Upper lobe of left lung (tissue), 6 donors: ENCODE measurements at regions not wholly inside any gene's neighbourhood (a gene's known extent, or its start where the extent isn't known, plus 50 kb on each side); places are given as distances from the start of the nearest gene placed in this dataset.

Experiments
- ATAC-seq, 2 donors: fragments of 200-7000 bp; cut with Tn5 transposase; one replicate each; pipeline ENCODE4 v1.9.1; 2022; ENCODE audit warnings: mild to moderate bottlenecking in 2 of 2, moderate library complexity in 2 of 2; ENCODE audit not compliant: low FRiP score in 2 of 2
- DNase-seq, 2 donors: peaks; one replicate each; pipeline ENCODE4 v3.0.0-alpha.2; 2019 to 2020
- H3K27ac ChIP-seq, 4 donors: fragments of 200-600 bp; sonication (generic); one replicate each; pipeline ENCODE4 v1.5.1; 2016 to 2019
- H3K27me3 ChIP-seq, 4 donors: fragments of 200-600 bp; sonication (generic); one replicate each; pipeline ENCODE4 v1.5.1; 2017 to 2019
- H3K36me3 ChIP-seq, 4 donors: fragments of 200-600 bp; sonication (generic); one replicate each; pipeline ENCODE4 v1.5.1; 2016 to 2019
- H3K4me1 ChIP-seq, 4 donors: fragments of 200-600 bp; sonication (generic); one replicate each; pipeline ENCODE4 v1.5.1; 2018 to 2019
- H3K4me3 ChIP-seq, 4 donors: fragments of 200-600 bp; sonication (generic); one replicate each; pipeline ENCODE4 v1.5.1; 2017 to 2019; ENCODE audit warnings: mild to moderate bottlenecking in 2 of 4, moderate library complexity in 1 of 4
- H3K9me3 ChIP-seq, 4 donors: fragments of 200-600 bp; sonication (generic); one replicate each; pipeline ENCODE4 v1.5.1; 2018 to 2019
- EP300 ChIP-seq, 4 donors: sonication (generic); formaldehyde crosslinking; IDR thresholded peaks; one replicate each; pipeline ENCODE4 v1.5.1; 2017; ENCODE audit warnings: antibody characterized with exemption in 4 of 4, control low read depth in 2 of 4
- POLR2A ChIP-seq, 4 donors: fragments of 450-650 bp; IDR thresholded peaks; one replicate each; pipeline ENCODE4 v1.5.1; 2016 to 2017; ENCODE audit warnings: antibody characterized with exemption in 4 of 4, mild to moderate bottlenecking in 2 of 4
- POLR2AphosphoS5 ChIP-seq, 2 donors: sonication (generic); formaldehyde crosslinking; IDR thresholded peaks; one replicate each; pipeline ENCODE4 v1.5.1; 2017; ENCODE audit warnings: antibody characterized with exemption in 2 of 2
- WGBS, 2 donors: methylation state at CpG; one replicate each; pipeline ENCODE4 v1.1.5; 2017 to 2018; 5-methylcytosine and 5-hydroxymethylcytosine counted together
- TF ChIP-seq, protein P1 (sequence below), 6 experiments: fragments of 450-650 bp in 4 of 6; fragments of 200-600 bp in 2 of 6; sonication (generic) in 2 of 6; IDR thresholded peaks; one replicate each; pipeline ENCODE4 v1.5.1; 2016 to 2019; ENCODE audit warnings: antibody characterized with exemption in 6 of 6
- donor health status: DM: no; HTN: no; CAD: no; lungs with moderate emphysema.
- donor health status: DM: no; HTN: yes; CAD: no; lungs with severe emphysema.

DNA sequence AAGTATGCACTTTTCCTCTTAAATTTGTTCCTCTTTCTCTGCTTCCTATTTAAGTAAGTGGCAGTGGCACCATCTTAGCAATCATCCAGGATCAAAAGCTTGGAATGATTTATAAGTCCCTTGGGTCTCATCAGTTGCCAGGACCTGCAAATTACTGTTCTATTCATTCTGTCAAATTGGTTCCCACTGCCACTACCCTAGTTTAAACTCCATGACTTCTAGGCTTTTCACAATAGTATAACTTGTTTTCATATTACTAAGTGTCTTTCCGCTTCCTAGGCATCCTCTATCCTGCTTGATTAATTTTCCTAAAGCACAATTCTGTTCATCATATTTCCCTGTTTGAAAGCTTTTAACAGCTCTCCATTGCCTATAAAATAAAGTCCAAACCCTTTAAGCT, 363.9 kb upstream of the MEF2C start:
- Histone ChIP-seq H3K9me3 (no peaks in the 10 kb centered on the region), H3K36me3 (no peaks in the 10 kb centered on the region), H3K4me3 (no peak overlapping the region), H3K27ac (no peak overlapping the region), H3K27me3 (no peaks in the 10 kb centered on the region), H3K4me1 (no peaks in the 10 kb centered on the region)
- 93 to 95% methylated on average over 1 of the region's 1 CpG for WGBS, 2 donors
- ATAC-seq, result no peak
- TF ChIP-seq EP300 (IDR thresholded peaks at IDR 0.05) (no peak), POLR2AphosphoS5 (IDR thresholded peaks at IDR 0.05) (no peak), POLR2A (IDR thresholded peaks at IDR 0.05) (no peak)
- TF ChIP-seq, protein P1, sequence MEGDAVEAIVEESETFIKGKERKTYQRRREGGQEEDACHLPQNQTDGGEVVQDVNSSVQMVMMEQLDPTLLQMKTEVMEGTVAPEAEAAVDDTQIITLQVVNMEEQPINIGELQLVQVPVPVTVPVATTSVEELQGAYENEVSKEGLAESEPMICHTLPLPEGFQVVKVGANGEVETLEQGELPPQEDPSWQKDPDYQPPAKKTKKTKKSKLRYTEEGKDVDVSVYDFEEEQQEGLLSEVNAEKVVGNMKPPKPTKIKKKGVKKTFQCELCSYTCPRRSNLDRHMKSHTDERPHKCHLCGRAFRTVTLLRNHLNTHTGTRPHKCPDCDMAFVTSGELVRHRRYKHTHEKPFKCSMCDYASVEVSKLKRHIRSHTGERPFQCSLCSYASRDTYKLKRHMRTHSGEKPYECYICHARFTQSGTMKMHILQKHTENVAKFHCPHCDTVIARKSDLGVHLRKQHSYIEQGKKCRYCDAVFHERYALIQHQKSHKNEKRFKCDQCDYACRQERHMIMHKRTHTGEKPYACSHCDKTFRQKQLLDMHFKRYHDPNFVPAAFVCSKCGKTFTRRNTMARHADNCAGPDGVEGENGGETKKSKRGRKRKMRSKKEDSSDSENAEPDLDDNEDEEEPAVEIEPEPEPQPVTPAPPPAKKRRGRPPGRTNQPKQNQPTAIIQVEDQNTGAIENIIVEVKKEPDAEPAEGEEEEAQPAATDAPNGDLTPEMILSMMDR (IDR thresholded peaks at IDR 0.05), result no peak
- no peak for DNase-seq

DNA sequence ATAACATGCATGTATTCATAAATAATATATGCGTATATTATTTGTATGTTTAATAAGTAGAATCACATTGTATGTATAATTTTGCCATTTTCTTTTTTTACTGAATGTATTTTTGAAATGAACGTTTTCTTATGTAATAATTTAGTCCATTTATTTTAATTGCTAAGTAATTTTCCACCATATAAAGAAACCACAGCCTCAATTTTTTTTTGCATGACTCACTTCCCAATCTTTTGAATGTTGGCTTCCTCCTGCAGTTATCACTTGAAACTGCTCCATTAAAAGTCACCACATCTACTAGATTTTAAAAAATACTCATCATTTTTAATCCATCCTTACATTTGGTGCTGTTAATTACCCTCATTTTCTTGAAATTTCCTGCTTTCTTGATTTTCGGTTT, 363.3 kb upstream of the MEF2C start:
- no peaks in the 10 kb centered on the region for H3K9me3 ChIP-seq
- H3K4me3 ChIP-seq, result no peak overlapping the region
- H3K4me1 ChIP-seq, result no peaks in the 10 kb centered on the region
- no peaks in the 10 kb centered on the region for H3K27me3 ChIP-seq
- no peak for ATAC-seq
- 78 to 85% methylated on average over 3 of the region's 3 CpGs for WGBS, 2 donors
- DNase-seq, result no peak
- TF ChIP-seq, protein P1 (IDR thresholded peaks at IDR 0.05), result no peak
- TF ChIP-seq POLR2AphosphoS5 (IDR thresholded peaks at IDR 0.05) (no peak), EP300 (IDR thresholded peaks at IDR 0.05) (no peak), POLR2A (IDR thresholded peaks at IDR 0.05) (no peak)
- no peak overlapping the region for H3K27ac ChIP-seq
- H3K36me3 ChIP-seq, result no peaks in the 10 kb centered on the region

DNA sequence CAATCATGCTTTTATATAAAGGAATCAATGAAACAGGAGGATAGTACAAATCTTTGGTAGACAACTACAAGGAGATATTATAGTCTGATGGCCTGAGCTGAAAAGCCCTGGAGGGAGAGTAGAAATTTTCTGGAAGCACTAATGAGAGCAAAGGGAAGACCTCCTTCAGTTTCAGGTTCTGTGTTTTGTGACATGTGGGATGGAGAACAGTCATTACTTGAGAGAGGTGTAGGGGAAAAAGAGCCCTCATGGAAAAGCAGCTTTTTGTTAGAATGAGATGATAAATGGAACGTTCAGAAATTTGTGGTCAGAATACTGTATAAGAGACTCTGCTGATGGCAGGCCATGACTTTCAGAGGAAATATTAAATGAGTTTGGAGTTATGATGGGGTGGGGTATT, 360.6 kb upstream of the MEF2C start:
- Histone ChIP-seq H3K4me1 (no peaks in the 10 kb centered on the region), H3K27ac (no peak overlapping the region), H3K4me3 (no peak overlapping the region), H3K9me3 (no peaks in the 10 kb centered on the region), H3K27me3 (no peaks in the 10 kb centered on the region), H3K36me3 (no peaks in the 10 kb centered on the region)
- TF ChIP-seq, protein P1 (IDR thresholded peaks at IDR 0.05), result no peak
- TF ChIP-seq POLR2AphosphoS5 (IDR thresholded peaks at IDR 0.05), result no peak
- TF ChIP-seq EP300 (IDR thresholded peaks at IDR 0.05), result no peak
- TF ChIP-seq POLR2A (IDR thresholded peaks at IDR 0.05), result no peak
- no peak for DNase-seq
- WGBS, 2 donors, result 76 to 81% methylated on average over 1 of the region's 1 CpG
- no peak for ATAC-seq

DNA sequence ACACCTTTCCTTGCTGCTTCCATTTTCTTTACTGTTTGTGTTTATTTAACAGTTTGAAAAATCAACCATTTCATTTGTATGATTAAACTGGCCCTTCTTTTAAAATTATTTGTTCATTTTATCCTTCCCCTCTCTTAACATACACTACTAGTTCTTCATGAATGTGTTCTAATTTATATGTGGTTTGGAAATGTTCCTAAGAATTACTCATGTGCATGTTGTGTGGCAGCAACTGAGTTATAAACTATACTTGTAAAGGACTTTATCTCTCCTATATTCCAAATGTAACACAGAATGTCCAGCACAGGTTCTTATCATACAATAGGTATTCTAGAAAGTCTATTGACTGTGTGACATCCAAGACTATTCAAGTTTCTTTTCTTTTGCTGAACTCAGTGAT, 358.2 kb upstream of the MEF2C start:
- Histone ChIP-seq H3K9me3 (no peaks in the 10 kb centered on the region), H3K27me3 (no peaks in the 10 kb centered on the region), H3K36me3 (no peaks in the 10 kb centered on the region), H3K27ac (no peak overlapping the region), H3K4me3 (no peak overlapping the region), H3K4me1 (no peaks in the 10 kb centered on the region)
- ATAC-seq, result no peak
- no peak for TF ChIP-seq EP300 (IDR thresholded peaks at IDR 0.05)
- no peak for DNase-seq

DNA sequence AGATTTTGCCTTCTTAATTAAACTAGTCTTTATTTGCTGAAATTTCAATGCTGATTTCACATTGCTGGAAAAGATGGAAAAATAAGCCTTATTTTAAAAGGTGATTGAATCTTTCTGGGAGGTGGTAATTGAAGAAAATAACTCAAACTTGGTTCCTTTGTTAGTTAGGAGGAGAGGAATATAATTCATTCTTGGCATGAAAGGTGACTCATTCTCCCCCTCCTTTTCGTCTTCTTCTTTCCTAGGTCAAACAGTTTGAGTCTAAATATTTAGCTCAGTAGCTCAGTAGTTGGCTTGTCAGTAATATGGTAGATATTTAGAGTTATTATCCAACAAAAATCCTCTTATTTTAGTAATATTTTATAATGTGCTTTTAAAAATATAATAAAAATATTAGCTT, 353.9 kb upstream of the MEF2C start:
- 74 to 92% methylated on average over 1 of the region's 1 CpG for WGBS, 2 donors
- peaks cover 0 to 5% (median 0%) of the 10 kb centered on the region in 4 donors for H3K4me1 ChIP-seq

DNA sequence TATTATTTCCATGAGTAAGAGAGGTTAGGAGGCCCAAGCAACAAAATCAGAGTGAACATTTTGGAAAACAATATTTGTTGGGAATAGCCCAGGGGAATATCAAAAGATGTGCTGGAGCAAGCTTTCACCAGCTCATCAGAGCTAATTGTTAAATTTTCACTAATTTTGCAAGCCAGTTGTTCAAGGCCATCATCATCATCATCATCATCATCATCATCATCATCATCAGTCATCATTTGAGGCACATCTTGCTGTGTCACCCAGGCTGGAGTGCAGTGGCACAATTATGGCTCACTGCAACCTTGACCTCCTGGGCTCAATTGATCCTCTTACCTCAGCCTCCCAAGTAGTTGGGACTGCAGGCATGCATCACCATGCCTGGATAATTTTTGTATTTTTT, 350.5 kb upstream of the MEF2C start:
- TF ChIP-seq POLR2A (IDR thresholded peaks at IDR 0.05) (no peak), POLR2AphosphoS5 (IDR thresholded peaks at IDR 0.05) (no peak), EP300 (IDR thresholded peaks at IDR 0.05) (no peak)
- TF ChIP-seq, protein P1 (IDR thresholded peaks at IDR 0.05), result no peak
- H3K36me3 ChIP-seq, result no peaks in the 10 kb centered on the region
- ATAC-seq (no peak), DNase-seq (no peak)
- no peaks in the 10 kb centered on the region for H3K27me3 ChIP-seq
- no peak overlapping the region for H3K4me3 ChIP-seq
- no peaks in the 10 kb centered on the region for H3K9me3 ChIP-seq
- H3K4me1 ChIP-seq, result peaks cover 0 to 5% (median 0%) of the 10 kb centered on the region in 4 donors
- no peak overlapping the region for H3K27ac ChIP-seq

More for the DNA sequence above, 353.9 kb upstream of the MEF2C start:
- H3K36me3 ChIP-seq, result no peaks in the 10 kb centered on the region
- H3K27ac ChIP-seq, result no peak overlapping the region
- ATAC-seq, result no peak
- no peak for TF ChIP-seq POLR2A (IDR thresholded peaks at IDR 0.05)
- no peak overlapping the region for H3K4me3 ChIP-seq
- DNase-seq, result no peak
- H3K9me3 ChIP-seq, result no peaks in the 10 kb centered on the region
- no peaks in the 10 kb centered on the region for H3K27me3 ChIP-seq
